ENCODE measurements at regions not wholly inside any gene's neighbourhood (a gene's known extent, or its start where the extent isn't known, plus 50 kb on each side); places are given as distances from the start of the nearest gene placed in this dataset.
A peak's percentile ranks its signal among the peaks of the same experiment; 100 is the strongest.

GRCh38 chr12:25054076-25054782 is 105.3 kb upstream of the BCAT1 start:
- Histone ChIP-seq H2BK120ac (ENCODE audit: low read depth, low read length) (no peak overlapping the region), H4K8ac (ENCODE audit: low read depth, low read length) (no peak overlapping the region), H3K9me3 (replicated peaks in 1 of 2; ENCODE audit: control insufficient read depth in 2 of 2, insufficient read depth in 1 of 2, low read depth in 1 of 2, low read length in 2 of 2) (no peaks in the 10 kb centered on the region), H3K79me1 (ENCODE audit: low read depth, low read length) (no peaks in the 10 kb centered on the region), H3K9ac (ENCODE audit: low read depth, low read length, poor library complexity) (no peak overlapping the region), H3K18ac (ENCODE audit: low read length) (no peak overlapping the region), H2BK15ac (ENCODE audit: low read length) (no peak overlapping the region), H2AK5ac (ENCODE audit: low read depth, low read length) (no peak overlapping the region), H3K27me3 (ENCODE audit: control insufficient read depth in 3 of 3, insufficient read depth in 3 of 3, low read depth in 1 of 3, low read length in 3 of 3) (no peaks in the 10 kb centered on the region), H3K4ac (ENCODE audit: low read length) (no peak overlapping the region), H2AFZ (ENCODE audit: low read length) (no peak overlapping the region), H4K91ac (ENCODE audit: low read depth, low read length, poor library complexity) (no peak overlapping the region), H3K14ac (ENCODE audit: low read length) (no peak overlapping the region), H2BK5ac (ENCODE audit: low read length) (no peak overlapping the region), H3K4me2 (ENCODE audit: insufficient read depth, low read length, poor library complexity, severe bottlenecking) (no peak overlapping the region), H3K36me3 (replicated peaks in 1 of 2; ENCODE audit: control insufficient read depth in 2 of 2, insufficient read depth in 2 of 2, low read length in 2 of 2) (no peaks in the 10 kb centered on the region), H3K27ac (replicated peaks; ENCODE audit: low read length) (no peak overlapping the region), H3K4me3 (ENCODE audit: low read length in 2 of 2) (no peak overlapping the region), H3K4me1 (ENCODE audit: control insufficient read depth in 2 of 2, insufficient read depth in 1 of 2, low read depth in 1 of 2, low read length in 2 of 2) (peaks cover 0 to 4% of the 10 kb centered on the region in 2 donors), H3K23ac (ENCODE audit: low read depth, low read length, poor library complexity) (no peak overlapping the region), H2BK12ac (ENCODE audit: low read length) (no peak overlapping the region)
- no peak for DNase-seq (ENCODE audit: low spot score)
- no CpG with 5 or more reads among the region's 4 CpGs for WGBS, 2 donors (ENCODE audit: extremely low coverage in 2 of 2, insufficient read length in 2 of 2, insufficient replicate concordance in 1 of 2)

GRCh38 chr12:25052914-25053211 is 104.0 kb upstream of the BCAT1 start:
- no peak overlapping the region for H3K4me3 ChIP-seq (ENCODE audit: low read length in 2 of 2)
- H3K9me3 ChIP-seq (replicated peaks in 1 of 2; ENCODE audit: control insufficient read depth in 2 of 2, insufficient read depth in 1 of 2, low read depth in 1 of 2, low read length in 2 of 2) = no peaks in the 10 kb centered on the region
- H3K23ac ChIP-seq (ENCODE audit: low read depth, low read length, poor library complexity) = no peak overlapping the region
- H2BK120ac ChIP-seq (ENCODE audit: low read depth, low read length) = no peak overlapping the region
- H3K14ac ChIP-seq (ENCODE audit: low read length) = no peak overlapping the region
- H3K36me3 ChIP-seq (replicated peaks in 1 of 2; ENCODE audit: control insufficient read depth in 2 of 2, insufficient read depth in 2 of 2, low read length in 2 of 2) = no peaks in the 10 kb centered on the region
- no peak overlapping the region for H4K8ac ChIP-seq (ENCODE audit: low read depth, low read length)
- H3K27ac ChIP-seq (replicated peaks; ENCODE audit: low read length) = no peak overlapping the region
- no peak overlapping the region for H2BK15ac ChIP-seq (ENCODE audit: low read length)
- no peak overlapping the region for H3K4me2 ChIP-seq (ENCODE audit: insufficient read depth, low read length, poor library complexity, severe bottlenecking)
- no peaks in the 10 kb centered on the region for H3K79me1 ChIP-seq (ENCODE audit: low read depth, low read length)
- H3K27me3 ChIP-seq (ENCODE audit: control insufficient read depth in 3 of 3, insufficient read depth in 3 of 3, low read depth in 1 of 3, low read length in 3 of 3) = no peaks in the 10 kb centered on the region
- no peak overlapping the region for H2BK5ac ChIP-seq (ENCODE audit: low read length)
- no peak overlapping the region for H2BK12ac ChIP-seq (ENCODE audit: low read length)
- H3K4ac ChIP-seq (ENCODE audit: low read length) = no peak overlapping the region
- H3K4me1 ChIP-seq (ENCODE audit: control insufficient read depth in 2 of 2, insufficient read depth in 1 of 2, low read depth in 1 of 2, low read length in 2 of 2) = peaks cover 0 to 4% of the 10 kb centered on the region in 2 donors
- WGBS, 2 donors (ENCODE audit: extremely low coverage in 2 of 2, insufficient read length in 2 of 2, insufficient replicate concordance in 1 of 2) = no CpG with 5 or more reads among the region's 1 CpG
- no peak overlapping the region for H3K18ac ChIP-seq (ENCODE audit: low read length)
- peak overlapping the region; percentile 60 for H2AFZ ChIP-seq (ENCODE audit: low read length)
- no peak overlapping the region for H3K9ac ChIP-seq (ENCODE audit: low read depth, low read length, poor library complexity)
- H2AK5ac ChIP-seq (ENCODE audit: low read depth, low read length) = no peak overlapping the region
- no peak for DNase-seq (ENCODE audit: low spot score)
- H4K91ac ChIP-seq (ENCODE audit: low read depth, low read length, poor library complexity) = no peak overlapping the region

- Histone ChIP-seq H3K4me3 (ENCODE audit: low read length in 2 of 2) (no peak overlapping the region), H3K27ac (replicated peaks; ENCODE audit: low read length) (no peak overlapping the region), H2BK5ac (ENCODE audit: low read length) (no peak overlapping the region), H3K27me3 (ENCODE audit: control insufficient read depth in 3 of 3, insufficient read depth in 3 of 3, low read depth in 1 of 3, low read length in 3 of 3) (no peaks in the 10 kb centered on the region), H3K4me1 (ENCODE audit: control insufficient read depth in 2 of 2, insufficient read depth in 1 of 2, low read depth in 1 of 2, low read length in 2 of 2) (peaks cover 0 to 4% of the 10 kb centered on the region in 2 donors), H4K91ac (ENCODE audit: low read depth, low read length, poor library complexity) (no peak overlapping the region), H2AFZ (ENCODE audit: low read length) (peak overlapping the region; percentile 60), H3K23ac (ENCODE audit: low read depth, low read length, poor library complexity) (no peak overlapping the region), H4K8ac (ENCODE audit: low read depth, low read length) (no peak overlapping the region), H3K4me2 (ENCODE audit: insufficient read depth, low read length, poor library complexity, severe bottlenecking) (no peak overlapping the region), H2BK15ac (ENCODE audit: low read length) (no peak overlapping the region), H3K9me3 (replicated peaks in 1 of 2; ENCODE audit: control insufficient read depth in 2 of 2, insufficient read depth in 1 of 2, low read depth in 1 of 2, low read length in 2 of 2) (peaks cover 0 to 1% of the 10 kb centered on the region in 2 donors), H3K9ac (ENCODE audit: low read depth, low read length, poor library complexity) (no peak overlapping the region), H3K36me3 (replicated peaks in 1 of 2; ENCODE audit: control insufficient read depth in 2 of 2, insufficient read depth in 2 of 2, low read length in 2 of 2) (no peaks in the 10 kb centered on the region), H3K79me1 (ENCODE audit: low read depth, low read length) (no peaks in the 10 kb centered on the region), H2AK5ac (ENCODE audit: low read depth, low read length) (no peak overlapping the region), H3K14ac (ENCODE audit: low read length) (no peak overlapping the region), H3K18ac (ENCODE audit: low read length) (no peak overlapping the region), H2BK12ac (ENCODE audit: low read length) (no peak overlapping the region), H3K4ac (ENCODE audit: low read length) (no peak overlapping the region), H2BK120ac (ENCODE audit: low read depth, low read length) (no peak overlapping the region)
- no peak for DNase-seq (ENCODE audit: low spot score)
- no CpG with 5 or more reads among the region's 11 CpGs for WGBS, 2 donors (ENCODE audit: extremely low coverage in 2 of 2, insufficient read length in 2 of 2, insufficient replicate concordance in 1 of 2)
These were observed 103.5 kb upstream of the BCAT1 start for GRCh38 chr12:25052196-25052913.

- Histone ChIP-seq H2BK15ac (ENCODE audit: low read length) (no peak overlapping the region), H2BK120ac (ENCODE audit: low read depth, low read length) (no peak overlapping the region), H2AK5ac (ENCODE audit: low read depth, low read length) (no peak overlapping the region), H3K4me2 (ENCODE audit: insufficient read depth, low read length, poor library complexity, severe bottlenecking) (no peak overlapping the region), H3K9me3 (replicated peaks in 1 of 2; ENCODE audit: control insufficient read depth in 2 of 2, insufficient read depth in 1 of 2, low read depth in 1 of 2, low read length in 2 of 2) (peaks cover 3 to 5% of the 10 kb centered on the region in 2 donors), H3K79me1 (ENCODE audit: low read depth, low read length) (no peaks in the 10 kb centered on the region), H3K27ac (replicated peaks; ENCODE audit: low read length) (no peak overlapping the region), H3K36me3 (replicated peaks in 1 of 2; ENCODE audit: control insufficient read depth in 2 of 2, insufficient read depth in 2 of 2, low read length in 2 of 2) (no peaks in the 10 kb centered on the region), H3K14ac (ENCODE audit: low read length) (no peak overlapping the region), H4K8ac (ENCODE audit: low read depth, low read length) (no peak overlapping the region), H3K4me3 (ENCODE audit: low read length in 2 of 2) (no peak overlapping the region), H4K91ac (ENCODE audit: low read depth, low read length, poor library complexity) (no peak overlapping the region), H3K18ac (ENCODE audit: low read length) (no peak overlapping the region), H3K4me1 (ENCODE audit: control insufficient read depth in 2 of 2, insufficient read depth in 1 of 2, low read depth in 1 of 2, low read length in 2 of 2) (peaks cover 0 to 4% of the 10 kb centered on the region in 2 donors), H2BK5ac (ENCODE audit: low read length) (no peak overlapping the region), H2AFZ (ENCODE audit: low read length) (peak overlapping the region; percentile 50), H3K9ac (ENCODE audit: low read depth, low read length, poor library complexity) (no peak overlapping the region), H3K23ac (ENCODE audit: low read depth, low read length, poor library complexity) (no peak overlapping the region), H3K27me3 (ENCODE audit: control insufficient read depth in 3 of 3, insufficient read depth in 3 of 3, low read depth in 1 of 3, low read length in 3 of 3) (no peaks in the 10 kb centered on the region), H2BK12ac (ENCODE audit: low read length) (no peak overlapping the region), H3K4ac (ENCODE audit: low read length) (no peak overlapping the region)
- WGBS, 2 donors (ENCODE audit: extremely low coverage in 2 of 2, insufficient read length in 2 of 2, insufficient replicate concordance in 1 of 2) = no CpG with 5 or more reads among the region's 5 CpGs
- DNase-seq (ENCODE audit: low spot score) = no peak
These were observed 102.8 kb upstream of the BCAT1 start for GRCh38 chr12:25051656-25052195.

Data from neuronal stem cell (in vitro differentiated cells).